DMS114 treated with DMSO at 0.1 percent for 48 hours (cell line): ENCODE measurements at regions not wholly inside any gene's neighbourhood (a gene's known extent, or its start where the extent isn't known, plus 50 kb on each side); places are given as distances from the start of the nearest gene placed in this dataset.

ENCODE experiments used
- DNase-seq: peaks from one replicate; lab custom pipeline; 2025; ENCODE audit not compliant: unreplicated experiment; lab: John Stamatoyannopoulos, UW

GRCh38 chr5:18872978-18873377 is 1115.0 kb downstream of the CDH18 start:
- no peak for DNase-seq

GRCh38 chr5:18876565-18876964 is 1111.4 kb downstream of the CDH18 start:
- DNase-seq: no peak

GRCh38 chr5:18881615-18882014 is 1106.4 kb downstream of the CDH18 start:
- DNase-seq: no peak

GRCh38 chr5:18882154-18882553 is 1105.8 kb downstream of the CDH18 start:
- DNase-seq: no peak

GRCh38 chr5:18888821-18889220 is 1099.2 kb downstream of the CDH18 start:
- DNase-seq: no peak

- DNase-seq: no peak
Measured at GRCh38 chr5:18900644-18901043, 1087.4 kb downstream of the CDH18 start.

GRCh38 chr5:18920966-18921365 is 1067.0 kb downstream of the CDH18 start:
- DNase-seq: no peak

- no peak for DNase-seq
Measured at GRCh38 chr5:18932081-18932480, 1055.9 kb downstream of the CDH18 start.

GRCh38 chr5:18944771-18945170 is 1043.2 kb downstream of the CDH18 start:
- no peak for DNase-seq

- no peak for DNase-seq
Measured at GRCh38 chr5:18954239-18954638, 1033.8 kb downstream of the CDH18 start.

- no peak for DNase-seq
Measured at GRCh38 chr5:18959535-18959934, 1028.5 kb downstream of the CDH18 start.

GRCh38 chr5:18961234-18961633 is 1026.8 kb downstream of the CDH18 start:
- DNase-seq: no peak

GRCh38 chr5:18965893-18966292 is 1022.1 kb downstream of the CDH18 start:
- DNase-seq: no peak

GRCh38 chr5:18967637-18968036 is 1020.4 kb downstream of the CDH18 start:
- DNase-seq: no peak

GRCh38 chr5:18968966-18969365 is 1019.0 kb downstream of the CDH18 start:
- DNase-seq: no peak

- DNase-seq: no peak
Measured at GRCh38 chr5:18970000-18970399, 1018.0 kb downstream of the CDH18 start.

- no peak for DNase-seq
Measured at GRCh38 chr5:18972177-18972576, 1015.8 kb downstream of the CDH18 start.

- DNase-seq: no peak
Measured at GRCh38 chr5:18975624-18976023, 1012.4 kb downstream of the CDH18 start.

GRCh38 chr5:18977880-18978279 is 1010.1 kb downstream of the CDH18 start:
- DNase-seq: no peak

GRCh38 chr5:18984559-18985080 is 1003.4 kb downstream of the CDH18 start:
- DNase-seq: no peak

- no peak for DNase-seq
Measured at GRCh38 chr5:18985171-18985758, 1002.7 kb downstream of the CDH18 start.

GRCh38 chr5:18987101-18987500 is 1000.9 kb downstream of the CDH18 start:
- DNase-seq: no peak

GRCh38 chr5:18990852-18991251 is 997.1 kb downstream of the CDH18 start:
- no peak for DNase-seq
